HCT116 (cell line): ENCODE measurements at regions not wholly inside any gene's neighbourhood (a gene's known extent, or its start where the extent isn't known, plus 50 kb on each side); places are given as distances from the start of the nearest gene placed in this dataset.

ENCODE experiments used
- ATAC-seq: fragments of 200-7000 bp; cut with Tn5 transposase; 2 replicates; pipeline ENCODE4 v1.9.1; 2020; ENCODE audit warnings: mild to moderate bottlenecking, moderate library complexity
- BruUV-seq: library from RNA; stranded (reverse); fragments of 400-500 nt; replicated peaks from 2 replicates; lab custom pipeline; 2021; lab: Mats Ljungman, UMichigan
- CTCF ChIA-PET: fragments of 300-600 bp; sonication (Branson Sonifier 250); formaldehyde crosslinking; loops from one replicate; lab custom pipeline; 2021; ENCODE audit warnings: antibody characterized with exemption; lab: Charles Lee
- POLR2A ChIA-PET: fragments of 300-600, 350-600 bp; sonication (Branson Sonifier 250); formaldehyde crosslinking; loops from one replicate; lab custom pipeline; 2021; ENCODE audit warnings: antibody characterized with exemption; lab: Charles Lee
- RAD21 ChIA-PET, 2 experiments: fragments of 300-600 bp; sonication (Branson Sonifier 250); formaldehyde crosslinking; loops; one replicate each; lab custom pipeline; 2023; ENCODE audit warnings: low total read pairs in 2 of 2; ENCODE audit not compliant: uncharacterized antibody in 2 of 2, unreplicated experiment in 2 of 2, low non-redundant PET in 1 of 2; lab: Charles Lee
- DNase-seq: peaks from one replicate; pipeline ENCODE4 v3.0.0-alpha.2; 2010; ENCODE audit warnings: low read depth, low spot score
- H2AFZ ChIP-seq: fragments of 200-600 bp; shearing (Covaris generic), sonication (generic); 2 replicates; pipeline ENCODE4 v1.6.1; 2017; ENCODE audit warnings: low read depth, mixed run types, mixed read lengths, antibody characterized with exemption, low read length; ENCODE audit not compliant: poor library complexity, severe bottlenecking
- H3K27ac ChIP-seq: 2 replicates; pipeline ENCODE4 v1.5.1; 2012; ENCODE audit warnings: low read depth, low read length
- H3K27me3 ChIP-seq: fragments of 200-600 bp; sonication (generic); 2 replicates; pipeline ENCODE4 v1.6.1; 2016; ENCODE audit warnings: mixed run types, low read length, mixed read lengths; ENCODE audit not compliant: insufficient read depth
- H3K36me3 ChIP-seq, 2 experiments: fragments of 200-500 bp in 1 of 2; fragments of 200-600 bp in 1 of 2; sonication (Bioruptor generic) in 1 of 2; sonication (generic) in 1 of 2; 2 replicates each; pipeline versions ENCODE4 v1.5.1 to v1.6.1; 2014 to 2016; ENCODE audit warnings: low read length in 2 of 2, inconsistent platforms in 1 of 2, mixed read lengths in 1 of 2, mixed run types in 1 of 2; ENCODE audit not compliant: insufficient read depth in 2 of 2, control insufficient read depth in 1 of 2
- H3K4me1 ChIP-seq, 2 experiments: fragments of 200-600 bp in 1 of 2; sonication (generic) in 1 of 2; 2 replicates each; pipeline versions ENCODE4 v1.5.1 to v1.6.1; 2012 to 2017; ENCODE audit warnings: low read length in 2 of 2, inconsistent platforms in 1 of 2, mild to moderate bottlenecking in 1 of 2, mixed read lengths in 1 of 2, mixed run types in 1 of 2, moderate library complexity in 1 of 2; ENCODE audit not compliant: insufficient read depth in 2 of 2, control insufficient read depth in 1 of 2
- H3K4me2 ChIP-seq: fragments of 200-600 bp; sonication (generic); 2 replicates; pipeline ENCODE4 v1.6.1; 2017; ENCODE audit warnings: mixed run types, low read length, mixed read lengths
- H3K4me3 ChIP-seq, 2 experiments: fragments of 200-600 bp in 1 of 2; sonication (generic) in 1 of 2; replicated peaks in 1 of 2; 2 replicates each; pipeline ENCODE4 v1.5.1; 2011 to 2016; ENCODE audit warnings: low read length in 2 of 2, control low read depth in 1 of 2, low read depth in 1 of 2, mild to moderate bottlenecking in 1 of 2, mixed read lengths in 1 of 2, mixed run types in 1 of 2
- H3K79me2 ChIP-seq: fragments of 200-600 bp; sonication (generic); 2 replicates; pipeline ENCODE4 v1.6.1; 2017; ENCODE audit warnings: mild to moderate bottlenecking, mixed run types, low read length, moderate library complexity, mixed read lengths; ENCODE audit not compliant: insufficient read depth
- H3K9ac ChIP-seq: fragments of 200-600 bp; sonication (generic); 2 replicates; pipeline ENCODE4 v1.6.1; 2016; ENCODE audit warnings: low read length, mixed read lengths
- H3K9me2 ChIP-seq: fragments of 200-600 bp; sonication (generic), shearing (Covaris generic); 2 replicates; pipeline ENCODE4 v1.6.1; 2017; ENCODE audit warnings: mixed run types, mild to moderate bottlenecking, moderate library complexity; ENCODE audit not compliant: insufficient read depth
- H3K9me3 ChIP-seq, 2 experiments: fragments of 200-500 bp in 1 of 2; fragments of 200-600 bp in 1 of 2; sonication (Bioruptor generic) in 1 of 2; sonication (generic) in 1 of 2; 2 replicates each; pipeline ENCODE4 v1.6.1; 2014 to 2017; ENCODE audit warnings: low read length in 2 of 2, mixed read lengths in 2 of 2, inconsistent platforms in 1 of 2, low read depth in 1 of 2, mild to moderate bottlenecking in 1 of 2, mixed run types in 1 of 2, moderate library complexity in 1 of 2; ENCODE audit not compliant: control insufficient read depth in 1 of 2, insufficient read depth in 1 of 2
- H4K20me1 ChIP-seq: fragments of 200-600 bp; sonication (generic), shearing (Covaris generic); 2 replicates; pipeline ENCODE4 v1.6.1; 2017; ENCODE audit warnings: mixed run types, mild to moderate bottlenecking, moderate library complexity; ENCODE audit not compliant: insufficient read depth
- ELF1 ChIP-seq: IDR thresholded peaks from 2 replicates; pipeline ENCODE4 v1.6.1; 2012; ENCODE audit warnings: low read depth, borderline replicate concordance
- RAD21 ChIP-seq: IDR thresholded peaks from 2 replicates; pipeline ENCODE4 v1.6.1; 2012; ENCODE audit warnings: low read depth, mild to moderate bottlenecking
- SRF ChIP-seq: IDR thresholded peaks from 2 replicates; pipeline ENCODE4 v1.6.1; 2012; ENCODE audit warnings: low read depth
- ZNF274 ChIP-seq: fragments of 200-500 bp; sonication (Bioruptor generic); IDR thresholded peaks from 2 replicates; pipeline ENCODE4 v1.6.1; 2014; ENCODE audit warnings: mild to moderate bottlenecking, low read depth, low read length, inconsistent platforms
- intact Hi-C: fragments of 100-400 bp; cut with micrococcal nuclease; formaldehyde crosslinking; loops from 2 replicates; pipeline ENCODE4 v1.10.0; 2022
- TF ChIP-seq, protein P1 (sequence below): IDR thresholded peaks from 2 replicates; pipeline ENCODE4 v1.6.1; 2012
- TF ChIP-seq, protein P2 (sequence below), 3 experiments: fragments of 200-600 bp in 1 of 3; sonication (generic) in 1 of 3; IDR thresholded peaks in 2 of 3; conservative IDR thresholded peaks in 1 of 3; 2 replicates each; pipeline ENCODE4 v1.5.1; 2012 to 2017; ENCODE audit warnings: low read depth in 2 of 3, low read length in 2 of 3, antibody characterized with exemption in 1 of 3, borderline replicate concordance in 1 of 3, control low read depth in 1 of 3, mild to moderate bottlenecking in 1 of 3, mixed read lengths in 1 of 3, mixed run types in 1 of 3, moderate library complexity in 1 of 3; ENCODE audit not compliant: insufficient read depth in 1 of 3

DNA sequence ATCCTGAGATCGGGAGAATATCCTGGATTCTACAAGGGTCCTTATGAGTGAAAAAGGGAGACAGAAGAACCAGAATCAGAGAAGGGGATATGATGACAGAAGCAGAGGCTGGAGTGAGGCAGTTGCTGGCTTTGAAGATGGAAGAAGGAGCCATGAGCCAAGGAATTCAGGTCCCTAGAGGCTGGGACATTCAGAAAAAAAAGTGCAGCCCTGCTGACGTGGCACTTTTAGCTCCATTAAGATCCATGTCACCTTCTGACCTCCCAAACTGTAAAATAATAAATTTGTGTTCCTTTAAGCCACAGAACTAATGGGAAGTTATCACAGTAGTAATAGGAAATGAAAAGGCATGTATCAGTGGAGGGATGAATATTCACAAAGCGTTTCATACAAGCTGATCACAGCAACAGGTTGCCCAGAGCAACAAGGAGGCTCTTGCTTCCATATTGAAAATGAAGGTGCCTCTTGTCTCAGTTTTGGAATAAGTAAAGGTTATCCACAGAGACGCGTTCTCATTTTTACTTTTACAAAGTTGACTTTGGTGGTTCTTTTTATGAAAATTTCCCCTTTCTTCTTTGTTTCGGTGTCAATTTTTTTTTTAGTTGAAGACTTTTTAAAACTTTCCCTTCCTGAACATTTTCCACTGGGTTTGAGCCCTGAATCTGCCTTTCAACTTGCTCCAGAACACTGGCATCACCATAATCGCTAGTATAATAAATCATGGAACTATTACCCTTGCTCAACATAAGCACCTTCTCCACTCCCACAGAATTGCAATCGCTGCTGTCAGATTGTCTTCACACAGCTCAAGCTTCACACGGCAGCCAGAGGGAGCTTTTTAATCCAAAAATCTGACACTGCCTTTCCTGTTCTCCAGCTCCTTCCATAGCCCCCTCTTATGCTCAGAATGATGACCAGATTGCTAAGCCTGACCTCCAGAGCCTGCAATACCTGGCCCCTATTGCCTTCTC is 127.6 kb upstream of the RBPJ start:
- no TSS peak for BruUV-seq

More for the DNA sequence above, 127.6 kb upstream of the RBPJ start:
- Histone ChIP-seq H3K4me3 (no peak overlapping the region), H3K9me3 (no peaks in the 10 kb centered on the region), H4K20me1 (no peaks in the 10 kb centered on the region), H2AFZ (no peak overlapping the region), H3K36me3 (no peaks in the 10 kb centered on the region), H3K9me2 (no peaks in the 10 kb centered on the region), H3K4me1 (peaks cover 16 to 35% of the 10 kb centered on the region in 2 experiments), H3K9ac (no peak overlapping the region), H3K4me2 (no peak overlapping the region), H3K27ac (no peak overlapping the region), H3K79me2 (no peaks in the 10 kb centered on the region), H3K27me3 (no peaks in the 10 kb centered on the region)
- DNase-seq (no peak), ATAC-seq (no peak)
- ChIA-PET CTCF (no interaction called here), POLR2A (interaction anchor here (1.1 kb wide), 1 partner anchor 126 kb away, joined by 4 read pairs; no protein-coding TSS in a partner anchor), RAD21 (no interaction called here)
- TF ChIP-seq SRF (no peak), RAD21 (peak; percentile 29; the same call in 1 of the 2 replicates), ELF1 (no peak), ZNF274 (no peak)
- TF ChIP-seq, protein P1, sequence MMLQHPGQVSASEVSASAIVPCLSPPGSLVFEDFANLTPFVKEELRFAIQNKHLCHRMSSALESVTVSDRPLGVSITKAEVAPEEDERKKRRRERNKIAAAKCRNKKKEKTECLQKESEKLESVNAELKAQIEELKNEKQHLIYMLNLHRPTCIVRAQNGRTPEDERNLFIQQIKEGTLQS: no peak
- TF ChIP-seq, protein P2, sequence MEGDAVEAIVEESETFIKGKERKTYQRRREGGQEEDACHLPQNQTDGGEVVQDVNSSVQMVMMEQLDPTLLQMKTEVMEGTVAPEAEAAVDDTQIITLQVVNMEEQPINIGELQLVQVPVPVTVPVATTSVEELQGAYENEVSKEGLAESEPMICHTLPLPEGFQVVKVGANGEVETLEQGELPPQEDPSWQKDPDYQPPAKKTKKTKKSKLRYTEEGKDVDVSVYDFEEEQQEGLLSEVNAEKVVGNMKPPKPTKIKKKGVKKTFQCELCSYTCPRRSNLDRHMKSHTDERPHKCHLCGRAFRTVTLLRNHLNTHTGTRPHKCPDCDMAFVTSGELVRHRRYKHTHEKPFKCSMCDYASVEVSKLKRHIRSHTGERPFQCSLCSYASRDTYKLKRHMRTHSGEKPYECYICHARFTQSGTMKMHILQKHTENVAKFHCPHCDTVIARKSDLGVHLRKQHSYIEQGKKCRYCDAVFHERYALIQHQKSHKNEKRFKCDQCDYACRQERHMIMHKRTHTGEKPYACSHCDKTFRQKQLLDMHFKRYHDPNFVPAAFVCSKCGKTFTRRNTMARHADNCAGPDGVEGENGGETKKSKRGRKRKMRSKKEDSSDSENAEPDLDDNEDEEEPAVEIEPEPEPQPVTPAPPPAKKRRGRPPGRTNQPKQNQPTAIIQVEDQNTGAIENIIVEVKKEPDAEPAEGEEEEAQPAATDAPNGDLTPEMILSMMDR (IDR thresholded peaks at IDR 0.05 in 2 of 3, conservative IDR thresholded peaks at IDR 0.05 in 1 of 3; ENCODE audit: borderline replicate concordance in 1 of 3, insufficient read depth in 1 of 3, low read depth in 2 of 3, low read length in 2 of 3): 0 out of 6 replicates have a peak, but pooled peaks of 1 of the 3 experiments have one; percentile 7
- intact Hi-C loops: no loop called here
